KG1 (cell line): ENCODE measurements at regions not wholly inside any gene's neighbourhood (a gene's known extent, or its start where the extent isn't known, plus 50 kb on each side); places are given as distances from the start of the nearest gene placed in this dataset.
A peak's percentile ranks its signal among the peaks of the same experiment; 100 is the strongest.

Experiments used
- DNase-seq: peaks from one replicate; lab custom pipeline; 2025; lab: John Stamatoyannopoulos, UW

DNA sequence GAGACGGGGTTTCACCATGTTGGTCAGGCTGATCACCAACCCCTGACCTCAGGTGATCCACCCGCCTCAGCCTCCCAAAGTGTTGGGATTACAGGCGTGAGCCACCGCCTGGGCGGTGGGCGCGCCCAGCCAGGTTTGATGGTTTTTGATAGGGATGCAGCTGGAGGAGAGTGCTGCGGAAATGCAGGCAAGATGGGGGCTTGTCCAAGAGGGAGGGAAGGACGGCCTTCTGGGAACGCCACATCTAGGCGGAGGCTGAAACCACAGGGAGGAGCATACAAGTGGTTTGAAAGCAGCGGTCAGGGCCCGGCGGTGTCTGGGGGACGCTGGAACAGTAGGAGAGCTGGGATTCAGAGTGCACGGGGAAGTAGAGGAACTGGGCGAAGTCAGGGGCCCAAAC is 134.6 kb downstream of the VRK1 start:
- no peak for DNase-seq

- no peak for DNase-seq
Observed at GRCh38 chr14:96934638-96935330, 137.6 kb downstream of the VRK1 start.

- no peak for DNase-seq
Observed at GRCh38 chr14:96938946-96939345, 141.8 kb downstream of the VRK1 start.

DNA sequence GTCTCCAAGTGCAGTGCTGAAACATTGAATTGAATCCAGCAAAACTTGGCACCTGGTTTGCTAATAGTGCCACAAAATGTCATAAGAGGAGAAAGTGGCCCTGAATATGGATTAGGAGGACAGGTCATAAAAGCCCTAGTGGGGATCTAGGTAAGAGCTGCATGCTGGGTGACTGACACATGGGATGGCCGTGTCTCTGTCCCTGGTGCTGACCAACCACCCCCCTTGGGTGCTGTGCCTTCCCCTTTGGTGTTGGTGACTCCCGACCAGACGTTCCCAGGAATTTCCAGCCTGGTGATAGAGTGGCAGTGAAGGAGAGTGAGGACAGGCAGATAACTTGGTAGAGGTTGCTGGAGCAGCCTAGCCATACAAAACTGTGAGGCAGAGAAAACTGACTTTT is 142.8 kb downstream of the VRK1 start:
- no peak for DNase-seq

DNA sequence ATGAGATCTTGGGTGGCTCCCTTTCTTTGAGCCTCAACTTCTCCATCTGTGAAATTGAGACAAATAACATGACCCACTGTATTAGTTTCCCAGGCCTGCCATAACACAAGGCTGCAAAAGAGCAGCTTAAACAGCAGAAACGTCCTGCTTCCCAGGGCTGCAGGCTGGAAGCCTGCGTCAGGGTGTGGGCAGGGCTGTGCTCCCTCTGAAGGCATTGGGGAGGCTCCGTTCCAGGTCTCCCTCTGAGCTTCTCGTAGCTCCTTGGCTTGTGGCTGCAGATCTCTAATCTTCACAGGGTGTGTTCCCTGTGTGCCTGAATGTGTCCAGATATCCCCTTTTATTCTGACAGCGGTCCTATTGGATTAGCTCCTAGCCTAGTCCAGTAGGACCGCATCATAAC is 147.1 kb downstream of the VRK1 start:
- no peak for DNase-seq

DNA sequence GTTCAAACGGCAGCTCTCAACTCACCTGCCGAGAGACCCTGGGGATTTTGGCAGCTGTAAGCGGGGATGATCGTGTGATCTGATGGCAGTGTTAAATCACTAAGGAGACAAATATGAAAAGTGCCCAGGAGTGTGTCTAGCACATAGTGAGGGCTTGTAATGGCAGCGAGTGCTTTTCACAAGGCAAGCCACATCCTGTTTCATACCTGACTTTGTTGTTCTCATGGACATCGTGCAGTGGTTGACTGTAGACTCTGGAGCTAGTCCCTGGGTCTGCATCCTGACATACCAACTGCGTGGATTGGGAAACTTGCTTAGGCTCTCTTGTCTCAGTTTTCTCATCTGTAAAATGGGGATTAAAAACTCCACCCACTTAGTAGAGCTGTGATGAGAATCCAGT is 148.5 kb downstream of the VRK1 start:
- no peak for DNase-seq

GRCh38 chr14:96949594-96949993 is 152.4 kb downstream of the VRK1 start:
- no peak for DNase-seq

DNA sequence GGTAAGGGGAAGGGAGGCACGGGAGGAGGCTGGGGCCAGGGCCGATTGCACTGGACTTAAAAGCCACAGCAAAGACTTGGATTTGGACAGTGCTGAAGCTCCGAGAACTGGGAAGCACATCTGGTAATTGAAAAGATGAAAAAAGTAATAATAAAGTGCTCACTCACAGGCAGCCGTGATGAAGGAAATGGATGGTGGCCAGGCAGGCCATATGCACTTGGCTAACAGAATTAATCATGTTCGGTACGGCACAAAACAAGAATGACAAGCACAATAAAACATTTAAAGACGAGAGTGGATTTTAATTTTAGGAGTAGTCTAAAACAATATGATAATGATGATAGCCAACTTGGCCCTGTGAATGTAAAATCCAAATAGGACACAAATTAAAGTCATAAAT is 154.3 kb downstream of the VRK1 start:
- DNase-seq, result no peak

GRCh38 chr14:96953087-96953874 is 156.1 kb downstream of the VRK1 start:
- no peak for DNase-seq

DNA sequence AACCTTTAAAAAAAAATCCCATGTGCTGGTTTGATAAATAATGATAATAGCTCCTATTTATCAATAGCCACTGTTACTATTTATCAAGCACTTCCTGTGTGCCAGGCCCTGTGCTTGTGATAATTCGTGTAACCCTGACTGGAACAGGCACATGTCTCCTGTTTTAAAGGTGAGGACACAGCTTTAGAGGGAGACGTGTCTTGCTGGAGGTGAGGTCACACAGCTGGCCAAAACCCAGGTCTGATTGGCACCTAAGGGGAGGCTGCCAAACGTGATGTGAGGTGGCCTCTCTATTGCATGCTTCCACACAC is 156.6 kb downstream of the VRK1 start:
- DNase-seq, result no peak

- DNase-seq, result no peak
Observed at GRCh38 chr14:96956464-96957239, 159.5 kb downstream of the VRK1 start.

GRCh38 chr14:96958057-96958456 is 160.9 kb downstream of the VRK1 start:
- DNase-seq, result no peak

- DNase-seq, result no peak
Observed at GRCh38 chr14:96959992-96960391, 162.8 kb downstream of the VRK1 start.

GRCh38 chr14:96960598-96961116 is 163.5 kb downstream of the VRK1 start:
- no peak for DNase-seq

GRCh38 chr14:96961895-96962294 is 164.7 kb downstream of the VRK1 start:
- no peak for DNase-seq

GRCh38 chr14:96962337-96962736 is 165.2 kb downstream of the VRK1 start:
- peak; percentile 21 for DNase-seq

DNA sequence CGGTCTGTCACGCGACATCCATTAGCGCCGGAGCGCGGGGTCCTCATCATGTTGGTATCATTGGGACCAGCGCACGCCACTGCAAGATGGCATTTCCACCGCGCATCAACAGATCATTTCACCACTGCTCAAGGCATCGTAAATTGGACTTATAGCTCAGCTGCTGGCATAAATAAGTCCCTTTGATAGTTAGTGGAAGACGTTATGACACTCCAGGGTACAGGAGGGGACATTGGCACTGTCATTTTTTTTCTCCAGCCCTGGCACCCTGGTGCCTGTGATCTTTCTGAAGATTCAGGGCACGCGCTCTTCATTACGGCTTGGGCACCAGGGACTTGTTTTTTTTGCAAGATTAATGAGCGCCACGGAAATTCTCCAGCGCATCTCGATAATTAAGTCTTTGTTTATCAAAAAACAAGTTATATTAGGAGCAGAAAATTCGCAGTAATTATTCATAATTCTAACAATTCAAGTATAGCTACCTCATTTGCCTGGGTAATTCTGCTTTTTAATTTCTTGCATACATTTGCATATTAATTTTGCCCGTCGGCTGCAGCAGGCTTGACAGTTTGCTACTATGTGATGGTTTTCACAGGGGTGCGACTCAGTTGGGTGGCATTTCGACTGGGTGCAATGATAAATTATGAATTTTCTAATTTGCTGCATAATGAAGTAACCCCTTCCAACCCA is 167.7 kb downstream of the VRK1 start:
- no peak for DNase-seq

- no peak for DNase-seq
Observed at GRCh38 chr14:96965885-96966595, 168.9 kb downstream of the VRK1 start.

GRCh38 chr14:96975116-96975515 is 177.9 kb downstream of the VRK1 start:
- no peak for DNase-seq

DNA sequence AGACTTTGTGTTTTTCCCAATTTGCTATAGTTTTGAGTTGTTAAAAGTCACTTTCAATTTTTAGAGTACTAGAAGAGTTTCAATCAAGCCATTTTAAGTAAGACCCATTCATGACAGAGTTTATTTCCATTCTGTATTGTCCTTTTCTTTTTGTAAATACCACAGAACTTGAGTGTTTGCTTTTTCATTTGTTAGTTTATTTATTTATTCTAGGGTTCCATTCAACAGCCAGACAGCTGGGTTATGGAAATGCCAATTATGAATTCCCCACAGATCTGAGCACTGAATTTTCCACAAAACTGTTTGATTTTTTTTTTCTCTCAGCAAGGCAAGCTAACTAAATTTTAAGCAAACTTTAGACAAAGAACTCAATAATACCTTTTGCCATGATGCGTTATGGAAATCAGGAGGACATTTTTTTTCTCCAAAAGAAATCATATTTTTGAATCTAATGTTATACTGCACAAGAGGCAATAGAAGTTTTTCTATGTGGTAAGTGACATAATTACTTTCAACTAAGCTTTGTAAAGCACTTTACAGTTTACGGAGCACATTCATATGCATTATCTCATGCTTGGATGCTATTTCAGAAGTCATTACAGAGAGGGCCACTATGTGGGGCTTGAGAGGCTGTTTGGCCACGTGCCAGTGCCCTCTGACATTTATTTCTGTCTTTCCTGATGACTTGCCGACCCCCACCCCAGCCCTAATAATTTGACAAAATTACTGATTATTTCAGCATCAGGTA is 181.5 kb downstream of the VRK1 start:
- no peak for DNase-seq

GRCh38 chr14:96979611-96980074 is 182.5 kb downstream of the VRK1 start:
- DNase-seq, result no peak
